ENCODE measurements at regions not wholly inside any gene's neighbourhood (a gene's known extent, or its start where the extent isn't known, plus 50 kb on each side); places are given as distances from the start of the nearest gene placed in this dataset.

- no peak for TF ChIP-seq CTCF (IDR thresholded peaks at IDR 0.05; ENCODE audit: low read depth, low read length)
- DNase-seq (ENCODE audit: low read depth in 2 of 2), result peak; percentile 65 to 94
- no peak overlapping the region for H3K4me3 ChIP-seq (replicated peaks in 1 of 2; ENCODE audit: low read depth in 2 of 2, low read length in 2 of 2)
Observed at GRCh38 chr2:235330775-235331451, 162.9 kb upstream of the AGAP1 start.

- no peak overlapping the region for H3K4me3 ChIP-seq (replicated peaks in 1 of 2; ENCODE audit: low read depth in 2 of 2, low read length in 2 of 2)
- DNase-seq (ENCODE audit: low read depth in 2 of 2), result no peak
- TF ChIP-seq CTCF (IDR thresholded peaks at IDR 0.05; ENCODE audit: low read depth, low read length), result no peak
Observed at GRCh38 chr2:235332240-235332890, 161.5 kb upstream of the AGAP1 start.

- TF ChIP-seq CTCF (IDR thresholded peaks at IDR 0.05; ENCODE audit: low read depth, low read length), result no peak
- no peak for DNase-seq (ENCODE audit: low read depth in 2 of 2)
- H3K4me3 ChIP-seq (replicated peaks in 1 of 2; ENCODE audit: low read depth in 2 of 2, low read length in 2 of 2), result no peak overlapping the region
Observed at GRCh38 chr2:235333076-235333475, 160.8 kb upstream of the AGAP1 start.

GRCh38 chr2:235334179-235334578 is 159.7 kb upstream of the AGAP1 start:
- no peak for DNase-seq (ENCODE audit: low read depth in 2 of 2)
- TF ChIP-seq CTCF (IDR thresholded peaks at IDR 0.05; ENCODE audit: low read depth, low read length), result no peak
- H3K4me3 ChIP-seq (replicated peaks in 1 of 2; ENCODE audit: low read depth in 2 of 2, low read length in 2 of 2), result no peak overlapping the region

- no peak for TF ChIP-seq CTCF (IDR thresholded peaks at IDR 0.05; ENCODE audit: low read depth, low read length)
- peak in 1 of 2 donors; percentile 52 for DNase-seq (ENCODE audit: low read depth in 2 of 2)
- no peak overlapping the region for H3K4me3 ChIP-seq (replicated peaks in 1 of 2; ENCODE audit: low read depth in 2 of 2, low read length in 2 of 2)
Observed at GRCh38 chr2:235343156-235343774, 150.6 kb upstream of the AGAP1 start.

GRCh38 chr2:235343869-235344268 is 150.0 kb upstream of the AGAP1 start:
- no peak for TF ChIP-seq CTCF (IDR thresholded peaks at IDR 0.05; ENCODE audit: low read depth, low read length)
- H3K4me3 ChIP-seq (replicated peaks in 1 of 2; ENCODE audit: low read depth in 2 of 2, low read length in 2 of 2), result no peak overlapping the region
- peak; percentile 6 to 64 for DNase-seq (ENCODE audit: low read depth in 2 of 2)

Data from cardiac fibroblast (primary cell).